Kidney epithelial cell (primary cell): ENCODE measurements at regions not wholly inside any gene's neighbourhood (a gene's known extent, or its start where the extent isn't known, plus 50 kb on each side); places are given as distances from the start of the nearest gene placed in this dataset.
"Not testable (repeated sequence)": the region's sequence is repeated elsewhere in the genome, so short reads cannot be mapped to it uniquely, and the experiment has no call there.

Source experiments
- DNase-seq: peaks from one replicate; pipeline ENCODE4 v3.0.0-alpha.2; 2010; ENCODE audit warnings: low read depth
- H3K27me3 ChIP-seq: 2 replicates; pipeline ENCODE4 v1.6.0; 2011; ENCODE audit warnings: low read length; ENCODE audit not compliant: control insufficient read depth, insufficient read depth
- H3K36me3 ChIP-seq: 2 replicates; pipeline ENCODE4 v1.5.1; 2011; ENCODE audit warnings: low read length; ENCODE audit not compliant: control insufficient read depth, insufficient read depth
- H3K4me3 ChIP-seq: 2 replicates; pipeline ENCODE4 v1.5.1; 2011; ENCODE audit warnings: low read depth, mild to moderate bottlenecking, control low read depth, low read length
- TF ChIP-seq, protein P1 (sequence below): IDR thresholded peaks from 2 replicates; pipeline ENCODE4 v1.5.1; 2011; ENCODE audit warnings: mild to moderate bottlenecking, moderate library complexity, low read length, control low read depth, inconsistent platforms; ENCODE audit not compliant: insufficient read depth, poor library complexity, severe bottlenecking

DNA sequence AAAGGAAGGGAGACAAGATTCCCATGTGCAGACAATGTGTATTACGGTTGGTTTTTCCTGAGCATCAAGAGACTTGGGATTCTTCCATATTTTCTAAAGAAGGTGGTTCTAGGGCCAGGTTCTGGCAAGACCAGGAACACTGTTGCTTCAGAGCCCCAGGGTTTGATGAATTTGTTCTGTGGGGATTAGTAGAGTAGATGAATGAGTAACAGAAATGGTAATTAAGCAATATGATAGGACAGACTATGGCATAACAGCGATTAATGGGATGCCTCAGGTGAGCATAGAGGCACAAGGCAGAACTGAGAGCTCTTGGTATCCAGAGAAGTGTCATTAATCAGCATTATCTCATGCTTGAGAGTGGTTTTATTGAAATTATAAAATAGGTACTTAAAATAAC lies 82.8 kb upstream of the PNPT1 start:
- TF ChIP-seq, protein P1, sequence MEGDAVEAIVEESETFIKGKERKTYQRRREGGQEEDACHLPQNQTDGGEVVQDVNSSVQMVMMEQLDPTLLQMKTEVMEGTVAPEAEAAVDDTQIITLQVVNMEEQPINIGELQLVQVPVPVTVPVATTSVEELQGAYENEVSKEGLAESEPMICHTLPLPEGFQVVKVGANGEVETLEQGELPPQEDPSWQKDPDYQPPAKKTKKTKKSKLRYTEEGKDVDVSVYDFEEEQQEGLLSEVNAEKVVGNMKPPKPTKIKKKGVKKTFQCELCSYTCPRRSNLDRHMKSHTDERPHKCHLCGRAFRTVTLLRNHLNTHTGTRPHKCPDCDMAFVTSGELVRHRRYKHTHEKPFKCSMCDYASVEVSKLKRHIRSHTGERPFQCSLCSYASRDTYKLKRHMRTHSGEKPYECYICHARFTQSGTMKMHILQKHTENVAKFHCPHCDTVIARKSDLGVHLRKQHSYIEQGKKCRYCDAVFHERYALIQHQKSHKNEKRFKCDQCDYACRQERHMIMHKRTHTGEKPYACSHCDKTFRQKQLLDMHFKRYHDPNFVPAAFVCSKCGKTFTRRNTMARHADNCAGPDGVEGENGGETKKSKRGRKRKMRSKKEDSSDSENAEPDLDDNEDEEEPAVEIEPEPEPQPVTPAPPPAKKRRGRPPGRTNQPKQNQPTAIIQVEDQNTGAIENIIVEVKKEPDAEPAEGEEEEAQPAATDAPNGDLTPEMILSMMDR: no peak
- no peaks in the 10 kb centered on the region for H3K36me3 ChIP-seq
- DNase-seq: no peak
- H3K4me3 ChIP-seq: no peak overlapping the region
- H3K27me3 ChIP-seq: no peaks in the 10 kb centered on the region

DNA sequence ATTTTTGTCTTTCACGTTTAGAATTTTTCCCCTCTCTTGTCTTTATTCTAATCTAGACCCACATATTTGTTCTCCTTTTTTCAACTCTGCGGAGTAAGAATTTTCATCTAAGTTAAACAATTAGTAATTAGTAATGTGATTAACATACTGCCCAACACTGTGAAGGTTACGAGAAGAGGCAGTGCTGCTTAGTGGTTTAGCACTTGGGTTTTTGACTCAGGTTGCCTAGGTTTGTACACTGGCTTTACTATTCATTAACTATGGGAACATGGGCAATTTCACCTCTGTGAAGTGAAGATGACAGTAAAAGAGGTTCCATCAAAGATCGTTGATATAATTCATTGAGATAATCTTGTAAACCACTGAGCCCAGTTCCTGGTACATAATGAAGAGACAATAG lies 82.2 kb upstream of the PNPT1 start:
- H3K36me3 ChIP-seq: no peaks in the 10 kb centered on the region
- no peaks in the 10 kb centered on the region for H3K27me3 ChIP-seq
- TF ChIP-seq, protein P1: no peak
- DNase-seq: no peak
- no peak overlapping the region for H3K4me3 ChIP-seq

DNA sequence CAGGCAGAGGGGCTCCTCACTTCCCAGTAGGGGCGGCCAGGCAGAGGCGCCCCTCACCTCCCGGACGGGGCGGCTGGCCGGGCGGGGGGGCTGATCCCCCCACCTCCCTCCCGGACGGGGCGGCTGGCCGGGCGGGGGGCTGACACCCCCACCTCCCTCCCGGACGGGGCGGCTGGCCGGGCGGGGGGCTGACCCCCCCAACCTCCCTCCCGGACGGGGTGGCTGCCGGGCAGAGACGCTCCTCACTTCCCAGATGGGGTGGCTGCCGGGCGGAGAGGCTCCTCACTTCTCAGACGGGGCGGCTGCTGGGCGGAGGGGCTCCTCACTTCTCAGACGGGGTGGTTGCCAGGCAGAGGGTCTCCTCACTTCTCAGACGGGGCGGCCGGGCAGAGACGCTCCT lies 80.0 kb upstream of the PNPT1 start:
- not testable (repeated sequence) for DNase-seq, H3K36me3 ChIP-seq, H3K4me3 ChIP-seq

DNA sequence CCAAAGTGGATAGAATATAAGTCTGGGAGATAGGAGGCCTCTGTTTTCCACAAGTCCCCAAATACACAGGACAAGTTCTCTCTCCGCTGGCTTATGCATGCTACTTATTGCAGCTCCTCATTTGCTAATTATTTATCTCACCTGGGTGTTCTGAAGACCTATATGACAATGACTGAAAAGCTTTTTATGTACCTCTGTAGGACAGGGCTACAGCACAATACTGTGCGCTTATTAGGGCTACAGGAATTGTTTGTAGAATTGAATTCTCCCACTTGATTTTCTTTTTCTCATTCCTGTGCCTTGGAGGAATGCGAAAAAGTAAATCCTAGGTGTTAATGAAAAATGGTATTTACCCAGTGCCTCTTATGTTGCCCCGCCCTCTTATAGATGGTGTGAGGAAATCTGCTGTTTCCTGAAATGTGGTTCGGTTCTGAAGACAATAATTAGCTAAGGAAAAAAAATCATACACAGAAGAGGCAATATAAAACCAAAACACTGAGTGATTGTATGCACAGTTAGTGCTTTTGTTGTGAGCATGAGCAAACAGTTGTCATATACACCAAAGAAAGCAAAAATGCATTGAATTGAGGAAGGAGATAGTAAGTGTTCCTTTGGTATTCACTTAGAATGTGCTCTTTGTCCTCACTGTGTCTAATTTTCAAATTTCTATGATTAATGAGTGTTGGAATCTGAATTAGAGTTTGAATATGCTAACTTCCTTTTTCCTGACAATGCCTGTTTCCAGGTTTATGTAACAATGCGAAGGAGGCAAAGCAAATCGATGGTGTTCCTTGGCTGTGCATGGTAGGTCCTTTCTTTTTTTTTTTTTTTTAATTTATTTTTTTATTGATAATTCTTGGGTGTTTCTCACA lies 78.7 kb upstream of the PNPT1 start:
- H3K27me3 ChIP-seq: no peaks in the 10 kb centered on the region
- no peaks in the 10 kb centered on the region for H3K36me3 ChIP-seq
- DNase-seq: no peak
- TF ChIP-seq, protein P1: no peak
- H3K4me3 ChIP-seq: no peak overlapping the region

More for the DNA sequence above, 80.0 kb upstream of the PNPT1 start:
- H3K27me3 ChIP-seq: not testable (repeated sequence)

DNA sequence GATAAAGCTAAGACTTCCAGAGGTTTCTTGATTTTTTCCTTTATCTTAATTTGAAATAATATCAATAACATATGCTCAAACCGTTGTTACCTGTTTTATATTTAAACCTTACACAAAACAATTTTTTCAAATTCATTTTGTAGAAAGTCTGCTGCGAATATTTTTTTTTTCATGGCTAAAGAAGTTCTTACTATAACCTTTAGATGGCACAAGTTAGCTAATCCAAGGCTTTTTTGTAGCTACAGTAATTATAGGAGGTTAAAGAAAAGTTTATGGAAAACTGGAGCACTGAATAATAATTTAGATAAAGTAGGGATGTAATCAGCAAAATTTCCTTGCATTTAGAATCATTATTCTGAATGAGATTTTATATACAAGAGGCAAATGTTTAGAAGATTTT lies 78.0 kb upstream of the PNPT1 start:
- no peaks in the 10 kb centered on the region for H3K36me3 ChIP-seq
- H3K4me3 ChIP-seq: no peak overlapping the region
- H3K27me3 ChIP-seq: no peaks in the 10 kb centered on the region
- TF ChIP-seq, protein P1: peak; percentile 62
- DNase-seq: no peak

DNA sequence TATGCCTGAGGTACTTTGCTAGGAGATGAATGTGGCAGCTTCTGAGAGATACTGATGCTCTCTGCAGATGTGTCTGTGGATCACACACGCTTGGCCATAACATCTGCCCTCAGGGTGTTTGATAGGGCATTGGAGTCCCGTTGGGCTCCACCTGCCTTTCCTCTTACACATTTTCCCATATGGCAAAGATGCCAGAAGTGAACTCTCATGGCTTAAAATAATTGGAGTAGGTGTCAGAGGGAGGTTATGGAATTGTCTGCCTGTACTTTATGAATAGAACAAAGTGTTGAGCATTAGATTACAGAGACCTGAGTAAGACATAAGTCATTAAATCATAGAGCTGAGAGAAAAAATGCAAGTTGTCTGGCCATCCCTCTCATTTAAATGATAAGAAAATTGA lies 75.3 kb upstream of the PNPT1 start:
- H3K4me3 ChIP-seq: no peak overlapping the region
- no peaks in the 10 kb centered on the region for H3K36me3 ChIP-seq
- H3K27me3 ChIP-seq: no peaks in the 10 kb centered on the region
- TF ChIP-seq, protein P1: no peak
- no peak for DNase-seq
